CD4-positive, alpha-beta T cell treated with Interleukin-12 subunit alpha and Interleukin-12 subunit beta, for 1 hour (primary cell): ENCODE measurements at regions not wholly inside any gene's neighbourhood (a gene's known extent, or its start where the extent isn't known, plus 50 kb on each side); places are given as distances from the start of the nearest gene placed in this dataset.
"Not testable (repeated sequence)": the region's sequence is repeated elsewhere in the genome, so short reads cannot be mapped to it uniquely, and the experiment has no call there.

Experiments
- DNase-seq: peaks from one replicate; pipeline ENCODE4 v3.0.0-alpha.2; 2020

GRCh38 chr6:6724539-6725467, 136.3 kb downstream of the LY86 start:
- DNase-seq, result peak; percentile 34

GRCh38 chr6:6725468-6726209, 137.1 kb downstream of the LY86 start:
- DNase-seq, result no peak

GRCh38 chr6:6728169-6728941, 139.8 kb downstream of the LY86 start:
- DNase-seq, result no peak

GRCh38 chr6:6729971-6730370, 141.5 kb downstream of the LY86 start:
- no peak for DNase-seq

GRCh38 chr6:6730831-6731230, 142.3 kb downstream of the LY86 start:
- DNase-seq, result no peak

- DNase-seq, result no peak
Measured at GRCh38 chr6:6734479-6735465, 146.3 kb downstream of the LY86 start.

GRCh38 chr6:6736791-6737654, 148.5 kb downstream of the LY86 start:
- no peak for DNase-seq

GRCh38 chr6:6737671-6738070, 149.2 kb downstream of the LY86 start:
- DNase-seq, result no peak

- DNase-seq, result no peak
Measured at GRCh38 chr6:6738108-6738507, 149.6 kb downstream of the LY86 start.

- DNase-seq, result no peak
Measured at GRCh38 chr6:6738922-6739716, 150.6 kb downstream of the LY86 start.

GRCh38 chr6:6740595-6740994, 152.1 kb downstream of the LY86 start:
- DNase-seq, result no peak

- no peak for DNase-seq
Measured at GRCh38 chr6:6741264-6741663, 152.7 kb downstream of the LY86 start.

- DNase-seq, result no peak
Measured at GRCh38 chr6:6742535-6742934, 154.0 kb downstream of the LY86 start.

GRCh38 chr6:6744551-6744950, 156.0 kb downstream of the LY86 start:
- no peak for DNase-seq

GRCh38 chr6:6745637-6746332, 157.3 kb downstream of the LY86 start:
- DNase-seq, result not testable (repeated sequence)

GRCh38 chr6:6746333-6746969, 157.9 kb downstream of the LY86 start:
- DNase-seq, result no peak

- DNase-seq, result no peak
Measured at GRCh38 chr6:6746970-6747338, 158.4 kb downstream of the LY86 start.

GRCh38 chr6:6747371-6747770, 158.9 kb downstream of the LY86 start:
- DNase-seq, result no peak

- DNase-seq, result no peak
Measured at GRCh38 chr6:6748001-6748400, 159.5 kb downstream of the LY86 start.
